ENCODE measurements at regions not wholly inside any gene's neighbourhood (a gene's known extent, or its start where the extent isn't known, plus 50 kb on each side); places are given as distances from the start of the nearest gene placed in this dataset.

DNA sequence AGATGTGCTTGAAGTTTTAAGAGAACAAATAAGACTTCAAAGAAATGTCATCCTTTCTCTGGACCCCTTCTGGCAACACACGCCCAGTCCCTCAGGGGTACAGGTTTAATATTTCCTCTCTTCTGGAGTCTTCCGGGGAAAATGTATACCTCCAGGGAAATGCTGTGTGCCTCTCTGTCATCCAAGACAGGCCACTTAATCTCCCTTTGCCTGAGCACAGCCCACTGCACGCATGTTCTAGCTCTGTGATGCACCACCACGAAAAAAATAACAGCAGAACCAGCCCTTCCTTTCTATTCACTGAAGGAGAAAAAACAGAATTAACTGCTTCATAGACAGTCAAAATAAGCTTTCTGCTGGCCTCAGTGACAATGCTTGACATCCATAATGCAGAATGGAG, 140.1 kb downstream of the RBFOX3 start:
- DNase-seq (ENCODE audit: low read depth), result no peak

DNA sequence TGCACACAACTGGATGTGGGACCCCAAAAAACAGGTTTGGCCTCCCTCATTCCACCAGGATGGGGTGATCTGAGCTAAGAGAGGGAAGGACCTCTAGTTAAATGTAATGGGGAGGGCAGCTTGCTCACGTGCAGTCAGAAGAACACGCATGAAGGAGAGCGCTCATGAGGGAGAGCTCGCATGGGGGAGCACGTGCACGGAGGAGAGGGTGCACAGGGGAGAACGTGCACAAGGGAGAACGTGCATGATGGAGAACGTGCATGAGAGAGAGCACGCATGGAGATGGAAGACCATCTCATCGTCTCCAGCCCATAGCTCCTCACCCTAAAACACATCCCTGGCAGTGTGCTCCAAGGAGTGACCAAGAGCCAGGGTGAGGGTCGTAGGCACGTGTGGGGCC, 141.2 kb downstream of the RBFOX3 start:
- DNase-seq (ENCODE audit: low read depth), result no peak

DNA sequence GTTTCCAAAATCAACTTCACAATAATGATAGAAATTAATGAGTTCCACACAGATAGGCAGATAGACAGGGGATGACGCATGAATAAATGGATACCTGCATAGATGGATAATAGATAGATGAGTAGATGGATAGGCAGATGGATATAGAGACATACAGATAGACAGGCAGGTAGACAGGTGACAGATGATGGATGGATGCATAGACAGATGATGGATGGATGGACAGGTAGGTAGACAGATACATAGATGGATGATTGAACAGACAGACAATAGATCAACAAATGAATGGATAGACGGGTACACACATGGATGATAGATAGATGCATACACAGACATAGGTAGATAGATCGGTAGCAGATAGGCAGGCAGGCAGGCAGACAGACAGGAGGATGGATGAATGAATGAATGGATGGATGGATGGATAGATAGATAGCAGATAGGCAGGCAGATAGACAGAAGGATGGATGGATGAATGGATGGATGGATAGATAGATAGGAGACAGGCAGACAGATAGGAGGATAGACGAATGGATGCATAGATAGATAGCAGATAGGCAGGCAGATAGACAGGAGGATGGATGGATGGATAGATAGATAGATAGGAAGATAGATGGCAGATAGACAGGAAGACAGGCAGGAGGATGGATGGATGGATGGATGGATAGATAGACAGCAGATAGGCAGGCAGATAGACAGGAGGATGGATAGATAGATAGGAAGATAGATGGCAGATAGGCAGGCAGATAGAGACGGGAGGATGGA, 142.5 kb downstream of the RBFOX3 start:
- DNase-seq (ENCODE audit: low read depth), result no peak

DNA sequence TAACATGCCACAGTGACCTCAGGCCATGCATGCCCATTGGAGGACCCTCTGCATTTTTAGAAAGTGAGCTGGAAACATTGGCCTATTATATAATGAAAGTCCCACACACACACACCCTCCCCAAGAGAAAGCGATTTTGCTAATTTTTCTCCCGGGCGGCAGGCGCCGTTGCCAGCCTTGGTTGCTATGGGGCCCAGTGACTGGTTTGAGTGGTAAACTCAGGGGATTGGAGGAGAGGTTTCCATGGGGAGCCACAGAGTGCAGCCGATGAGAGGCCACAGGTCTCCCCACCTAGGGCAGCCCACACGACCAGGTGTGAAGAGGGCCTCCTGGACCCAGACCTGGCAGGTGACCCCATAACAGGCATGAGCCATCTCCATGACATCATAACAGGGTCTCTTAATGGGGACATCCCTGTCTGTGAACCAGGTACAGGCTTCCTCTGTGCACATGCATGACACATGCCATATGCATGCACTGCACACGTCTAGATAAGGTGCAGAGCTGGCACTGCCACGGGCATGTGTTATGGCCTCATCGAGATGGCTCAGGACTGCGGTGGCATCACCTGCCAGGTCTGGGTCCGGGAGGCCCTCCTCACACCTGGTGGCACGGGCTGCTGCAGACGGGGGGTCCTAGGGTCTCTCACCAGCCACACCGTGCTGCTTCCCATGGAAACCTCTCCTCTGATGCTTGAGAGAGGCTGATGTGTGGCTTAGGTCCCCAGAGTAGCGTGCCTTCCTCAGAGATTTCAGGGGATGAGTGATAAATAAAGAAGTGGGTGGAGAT, 144.1 kb downstream of the RBFOX3 start:
- no peak for DNase-seq (ENCODE audit: low read depth)

DNA sequence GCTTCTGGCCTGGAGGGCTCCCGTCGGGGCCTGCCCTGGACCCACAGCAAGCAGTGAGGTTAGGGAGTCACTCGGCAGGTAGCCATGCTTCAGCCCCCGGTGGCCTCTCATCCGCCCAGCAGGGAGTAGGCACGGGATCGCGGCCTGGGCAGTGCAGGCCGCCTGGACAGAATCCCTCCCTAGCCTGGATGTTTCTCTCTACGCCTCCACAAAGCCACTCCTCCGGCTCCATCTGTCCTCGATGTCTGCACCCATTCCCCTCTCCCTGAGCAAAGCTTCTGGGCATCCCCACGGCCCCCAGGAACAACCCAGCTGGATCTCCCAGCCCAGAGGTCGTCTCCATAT, 145.2 kb downstream of the RBFOX3 start:
- DNase-seq (ENCODE audit: low read depth), result no peak

DNA sequence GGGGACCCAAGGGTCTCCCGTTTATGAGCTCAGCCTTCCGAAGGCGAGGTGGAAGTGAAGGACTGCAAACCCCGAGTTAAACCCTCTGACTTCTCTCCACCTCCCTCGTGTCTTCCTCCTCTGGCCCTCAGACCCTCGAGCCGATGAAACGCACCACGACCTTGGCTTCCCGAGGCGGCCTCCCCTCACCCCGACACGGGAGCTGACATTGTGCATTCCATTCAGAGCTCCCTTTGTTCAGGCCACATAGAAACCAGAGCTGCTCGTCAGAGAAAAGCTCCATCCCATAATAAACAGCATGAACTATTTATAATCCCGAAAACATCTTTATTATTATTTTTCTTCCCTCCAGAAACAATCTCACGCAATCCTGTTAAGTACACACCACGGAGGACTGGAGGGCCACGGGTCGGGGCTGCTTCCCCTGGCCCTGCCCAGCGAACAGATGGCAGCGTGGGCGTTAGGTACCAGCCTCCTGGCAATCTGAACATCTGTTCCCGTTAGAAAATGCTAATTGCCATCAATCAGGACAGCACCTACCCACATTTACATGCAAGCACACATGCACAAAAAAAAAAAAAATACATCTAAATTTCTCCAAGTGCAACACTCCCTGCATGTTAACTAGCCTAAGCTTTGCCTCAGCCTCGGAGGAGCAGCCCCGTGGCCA, 145.7 kb downstream of the RBFOX3 start:
- no peak for DNase-seq (ENCODE audit: low read depth)

DNA sequence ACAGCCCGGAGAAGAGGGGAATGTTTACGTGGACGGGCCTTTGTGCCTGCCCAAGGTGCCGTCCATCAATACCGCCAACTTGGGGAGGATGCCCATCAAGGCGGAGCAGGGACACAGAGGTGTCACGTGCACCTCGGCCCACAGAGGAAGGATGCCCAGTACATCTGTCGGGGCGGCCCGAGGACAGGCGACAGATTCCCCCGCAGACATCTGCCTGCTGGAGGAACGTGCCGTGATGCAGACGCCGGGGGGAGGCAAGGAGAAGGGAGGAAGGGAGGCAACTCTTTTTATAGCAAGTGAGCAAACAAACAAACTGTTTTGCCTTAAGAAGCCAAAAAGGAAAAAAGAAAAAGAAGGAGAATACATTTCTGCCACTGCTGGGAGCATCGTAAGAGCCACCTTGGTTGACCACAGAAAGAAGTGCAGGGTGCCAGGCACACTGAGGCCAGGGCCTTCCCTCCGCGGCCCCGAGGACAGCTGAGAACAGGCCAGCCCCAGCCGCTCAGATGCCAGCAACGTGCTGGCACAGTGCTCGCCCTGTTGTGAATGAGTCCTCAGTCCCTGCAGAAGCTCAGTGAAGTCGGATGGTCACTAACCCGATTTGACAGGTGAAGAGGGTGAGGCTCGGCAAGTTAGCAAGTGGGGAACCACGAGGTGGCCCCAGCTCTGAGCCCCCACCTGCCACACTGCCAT, 146.4 kb downstream of the RBFOX3 start:
- no peak for DNase-seq (ENCODE audit: low read depth)

DNA sequence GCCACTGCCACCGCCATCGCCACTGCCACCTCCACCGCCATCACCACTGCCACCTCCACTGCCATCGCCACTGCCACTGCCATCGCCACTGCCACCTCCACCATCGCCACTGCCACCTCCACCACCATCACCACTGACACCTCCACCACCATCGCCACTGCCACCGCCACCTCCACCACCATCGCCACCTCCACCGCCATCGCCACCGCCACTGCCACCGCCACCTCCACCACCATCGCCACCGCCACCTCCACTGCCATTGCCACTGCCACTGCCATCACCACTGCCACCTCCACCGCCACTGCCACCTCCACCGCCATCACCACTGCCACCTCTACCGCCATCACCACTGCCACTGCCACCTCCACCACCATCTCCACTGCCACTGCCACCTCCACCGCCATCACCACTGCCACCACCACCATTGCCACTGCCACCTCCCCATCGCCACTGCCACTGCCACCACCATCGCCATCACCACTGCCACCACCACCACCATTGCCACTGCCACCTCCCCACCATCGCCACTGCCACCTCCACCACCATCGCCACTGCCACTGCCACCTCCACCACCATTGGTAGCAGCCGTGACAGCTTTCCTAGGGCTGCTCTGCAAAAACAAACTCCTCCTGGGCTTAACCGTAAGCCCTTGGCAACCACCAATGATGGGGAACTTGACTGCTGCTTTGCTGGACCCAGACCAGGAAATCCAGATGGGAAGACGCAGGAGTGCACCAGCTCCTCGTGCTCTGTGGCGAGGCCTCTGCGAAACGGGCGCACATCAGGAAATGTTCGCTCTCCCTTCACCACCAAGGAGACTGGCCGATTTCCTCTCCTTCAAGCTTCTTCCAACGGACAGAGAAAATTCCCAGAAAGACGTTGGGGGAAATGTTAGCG, 147.2 kb downstream of the RBFOX3 start:
- no peak for DNase-seq (ENCODE audit: low read depth)

DNA sequence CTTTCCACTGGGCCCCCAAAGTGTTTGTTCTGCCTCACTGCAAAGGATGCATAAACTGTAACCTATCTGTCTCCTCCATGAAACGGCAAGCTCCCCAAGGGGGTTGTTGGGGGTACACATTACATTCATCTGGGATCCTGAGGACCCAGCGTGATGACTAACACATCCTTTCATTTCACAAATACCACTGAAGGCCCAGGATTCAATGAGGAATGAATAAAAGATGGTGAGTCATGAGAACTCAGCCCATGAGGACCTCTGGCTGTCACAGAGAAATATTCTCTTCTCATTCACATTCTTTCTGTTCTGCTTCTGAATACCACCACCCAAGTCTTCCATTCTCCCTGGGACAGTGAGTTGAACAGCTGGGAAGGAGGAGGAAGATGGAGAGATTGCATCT, 149.8 kb downstream of the RBFOX3 start:
- no peak for DNase-seq (ENCODE audit: low read depth)

DNA sequence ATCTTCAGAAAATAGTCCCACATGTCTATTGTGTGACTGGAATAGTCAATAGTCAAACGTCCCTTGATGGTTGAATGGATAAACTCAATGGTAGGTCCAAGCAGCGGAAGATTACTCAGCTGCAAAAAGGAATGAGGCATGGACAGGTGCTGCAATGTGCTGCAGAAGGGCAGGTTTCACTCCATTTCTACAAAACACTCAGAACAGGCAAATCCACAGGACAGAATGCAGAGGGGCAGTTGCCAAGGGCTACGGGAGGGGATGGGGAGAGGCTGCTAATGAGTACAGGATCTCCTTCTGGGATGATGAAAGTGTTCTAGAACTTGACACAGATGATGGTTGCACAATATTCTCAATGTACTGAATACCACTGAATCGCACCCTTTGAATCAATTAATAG, 151.0 kb downstream of the RBFOX3 start:
- DNase-seq (ENCODE audit: low read depth), result no peak

DNA sequence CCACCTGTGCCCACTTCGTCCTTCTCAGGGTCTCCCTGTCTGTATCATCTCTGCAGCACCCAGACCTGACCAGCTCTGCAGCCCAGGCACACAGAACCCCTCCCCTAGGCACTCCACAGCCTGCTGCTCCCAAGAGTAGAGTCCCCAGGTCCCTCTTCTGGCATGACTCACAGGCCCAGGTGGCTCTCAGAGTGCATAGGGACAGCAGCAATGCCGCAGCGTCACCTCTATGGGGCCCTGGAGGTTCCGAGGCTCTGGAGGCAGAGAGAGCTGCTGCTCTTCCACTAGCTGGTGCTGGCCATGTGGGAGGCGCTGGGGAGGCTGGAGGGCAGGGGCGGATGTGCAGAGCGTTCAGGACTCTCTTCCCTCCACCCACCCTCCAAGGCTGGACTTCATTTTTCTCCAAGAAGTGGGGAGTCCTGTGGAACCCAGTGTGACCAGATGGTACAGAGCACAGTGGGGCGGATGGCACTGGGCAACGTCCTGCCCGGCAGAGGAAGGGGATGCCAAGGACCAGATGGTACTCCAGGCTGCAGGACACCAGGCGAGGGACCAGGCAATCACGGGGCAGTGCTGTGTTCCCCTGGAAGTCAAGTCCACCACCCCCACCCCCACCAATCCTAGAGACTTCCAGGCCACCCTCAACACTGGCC, 151.7 kb downstream of the RBFOX3 start:
- no peak for DNase-seq (ENCODE audit: low read depth)

DNA sequence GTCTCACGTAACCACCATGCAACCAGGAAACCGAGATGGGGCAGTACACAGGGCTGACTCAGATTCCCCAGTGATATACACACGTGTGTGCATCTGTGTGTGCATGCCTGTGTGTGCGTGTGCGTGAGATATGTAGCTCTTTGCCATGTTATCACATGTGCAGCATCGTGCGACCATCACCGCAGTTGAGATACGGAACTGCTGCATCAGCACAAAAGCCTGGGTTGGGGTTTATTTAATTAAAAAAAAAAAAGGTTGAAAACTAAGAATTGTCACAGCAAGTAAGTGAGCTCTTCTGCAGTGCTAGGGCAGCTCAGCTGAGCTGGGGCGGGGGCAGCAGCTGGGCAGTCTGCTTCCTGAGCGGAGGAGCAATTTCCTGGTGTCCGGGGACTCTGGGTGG, 152.5 kb downstream of the RBFOX3 start:
- no peak for DNase-seq (ENCODE audit: low read depth)

DNA sequence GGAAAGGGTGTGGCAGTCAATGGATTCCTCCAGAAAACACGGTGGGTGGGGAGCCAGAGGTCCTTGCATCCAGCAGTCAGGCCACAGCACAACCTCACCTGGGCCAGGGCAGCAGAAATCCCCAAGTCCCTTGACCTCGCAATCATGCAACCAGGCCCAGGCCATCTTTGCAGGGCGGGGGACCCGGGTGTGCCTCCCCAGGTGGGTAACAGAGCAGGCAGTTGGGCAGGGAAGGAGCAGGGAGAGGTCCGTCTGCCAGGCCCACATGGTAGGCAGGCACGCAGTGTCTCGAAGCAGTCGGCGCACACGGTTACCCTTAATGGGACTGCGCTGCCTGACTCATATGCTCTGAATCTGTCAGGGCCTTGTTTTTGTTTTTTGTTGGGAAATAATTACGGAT, 153.0 kb downstream of the RBFOX3 start:
- no peak for DNase-seq (ENCODE audit: low read depth)

DNA sequence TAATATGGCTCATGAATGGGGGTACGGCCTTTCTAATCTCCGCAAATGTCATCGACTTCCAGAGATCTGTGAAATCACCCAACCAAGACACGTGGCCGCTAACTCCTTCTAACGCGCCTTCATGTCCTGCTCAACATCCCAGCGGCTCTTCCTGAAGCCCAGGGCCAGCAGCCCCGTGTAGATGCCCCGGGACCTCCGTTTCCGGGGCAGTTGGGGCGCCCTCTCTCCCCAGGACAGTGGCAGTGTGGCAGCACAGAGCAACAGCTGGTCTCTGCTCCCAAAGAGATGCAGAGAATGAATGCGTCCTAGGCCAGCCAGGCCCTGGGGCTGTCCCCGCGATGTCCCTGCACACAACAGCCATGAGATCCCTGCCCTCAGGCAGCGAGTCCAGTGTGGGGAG, 153.5 kb downstream of the RBFOX3 start:
- no peak for DNase-seq (ENCODE audit: low read depth)

DNA sequence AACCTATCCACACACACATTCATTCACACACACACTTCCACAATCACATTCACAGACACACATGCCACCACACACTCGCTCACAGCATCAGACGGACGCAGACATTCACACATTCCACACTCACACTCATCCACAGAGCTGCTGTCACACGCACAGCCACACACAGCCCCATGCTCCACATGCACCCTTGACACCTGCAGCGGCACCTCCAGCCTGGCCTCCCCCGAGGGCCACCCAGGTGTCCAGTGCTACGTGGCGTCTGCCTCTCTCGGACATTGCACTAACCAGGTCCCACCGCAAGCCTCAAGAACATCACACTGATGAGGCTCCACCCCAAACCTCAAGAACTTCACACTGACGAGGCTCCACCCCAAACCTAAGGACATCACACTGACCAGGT, 155.2 kb downstream of the RBFOX3 start:
- no peak for DNase-seq (ENCODE audit: low read depth)

DNA sequence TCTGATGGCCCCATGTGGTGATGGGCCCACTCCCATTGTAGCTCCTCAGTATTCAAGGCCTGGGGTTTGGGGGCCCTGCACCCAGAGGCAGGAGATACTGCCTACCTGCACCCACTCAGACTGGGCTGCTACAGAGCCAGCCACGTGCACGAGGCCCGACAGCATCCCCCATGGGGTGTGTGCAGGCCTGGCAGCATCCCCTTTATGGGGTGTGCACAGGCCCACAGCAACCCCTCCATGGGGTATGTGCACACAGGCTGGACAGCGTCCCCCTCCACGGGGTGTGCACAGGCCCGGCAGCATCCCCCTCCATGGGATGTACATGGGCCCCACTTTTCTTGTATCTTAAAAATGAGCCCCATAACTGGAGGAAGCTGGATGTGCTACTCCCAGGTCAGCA, 156.0 kb downstream of the RBFOX3 start:
- DNase-seq (ENCODE audit: low read depth), result no peak

DNA sequence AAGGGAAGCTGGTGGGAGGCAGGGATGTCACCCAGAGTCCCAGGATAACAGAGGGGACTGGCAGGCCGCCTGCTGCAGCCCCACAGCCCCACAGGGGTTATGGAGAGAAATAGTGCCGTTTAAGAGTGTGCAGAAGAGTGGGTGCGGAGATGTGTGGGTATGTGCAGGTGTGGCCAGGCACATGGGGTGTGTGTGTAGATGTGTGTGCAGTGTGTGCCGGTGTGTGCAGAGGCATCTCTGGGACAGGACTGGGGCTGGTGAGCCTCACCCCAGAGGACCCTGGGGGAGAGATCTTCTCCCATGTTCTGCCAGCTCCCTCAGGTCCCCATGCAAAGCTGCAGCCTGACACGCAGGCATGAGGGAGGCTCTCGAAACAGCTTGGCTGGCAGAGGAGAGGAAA, 157.4 kb downstream of the RBFOX3 start:
- no peak for DNase-seq (ENCODE audit: low read depth)

DNA sequence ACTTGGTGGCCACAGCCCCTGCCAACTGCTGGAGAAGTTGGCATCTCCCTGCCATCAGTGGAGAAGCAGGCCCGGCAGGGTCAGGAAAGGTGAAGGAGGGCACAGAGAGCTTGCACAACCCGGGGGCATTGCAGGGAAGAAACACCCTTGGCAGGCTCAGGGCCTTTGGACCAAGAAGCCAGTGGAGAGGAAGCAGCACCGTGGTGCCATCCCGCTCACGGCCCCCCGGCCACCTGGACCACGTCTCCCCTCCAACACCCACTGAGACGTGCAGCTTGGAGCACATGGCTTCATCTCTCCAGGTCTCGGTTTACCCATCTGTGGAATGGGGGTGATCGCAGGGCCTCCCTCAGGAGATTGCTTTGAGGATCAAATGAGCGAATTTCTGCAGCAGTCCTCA, 158.1 kb downstream of the RBFOX3 start:
- no peak for DNase-seq (ENCODE audit: low read depth)

DNA sequence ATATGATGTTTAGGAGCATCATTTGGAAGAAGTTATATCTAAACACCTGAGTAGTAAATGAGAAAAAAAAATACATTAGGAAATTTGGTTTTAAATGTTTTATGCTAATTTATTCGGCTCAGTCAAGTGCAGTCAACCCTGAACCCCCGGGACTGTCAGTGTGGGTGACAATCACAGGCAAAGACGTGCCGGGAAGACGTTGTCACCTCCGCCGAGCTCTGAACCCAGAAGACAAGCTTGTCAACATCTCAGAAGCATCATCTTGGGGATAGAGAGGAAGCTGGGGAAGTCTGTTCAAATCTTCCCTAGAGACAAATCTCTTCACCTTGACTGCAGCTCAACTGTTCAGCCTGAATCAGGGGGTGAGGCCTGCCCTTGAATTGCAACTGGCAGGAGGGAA, 159.7 kb downstream of the RBFOX3 start:
- DNase-seq (ENCODE audit: low read depth), result no peak

DNA sequence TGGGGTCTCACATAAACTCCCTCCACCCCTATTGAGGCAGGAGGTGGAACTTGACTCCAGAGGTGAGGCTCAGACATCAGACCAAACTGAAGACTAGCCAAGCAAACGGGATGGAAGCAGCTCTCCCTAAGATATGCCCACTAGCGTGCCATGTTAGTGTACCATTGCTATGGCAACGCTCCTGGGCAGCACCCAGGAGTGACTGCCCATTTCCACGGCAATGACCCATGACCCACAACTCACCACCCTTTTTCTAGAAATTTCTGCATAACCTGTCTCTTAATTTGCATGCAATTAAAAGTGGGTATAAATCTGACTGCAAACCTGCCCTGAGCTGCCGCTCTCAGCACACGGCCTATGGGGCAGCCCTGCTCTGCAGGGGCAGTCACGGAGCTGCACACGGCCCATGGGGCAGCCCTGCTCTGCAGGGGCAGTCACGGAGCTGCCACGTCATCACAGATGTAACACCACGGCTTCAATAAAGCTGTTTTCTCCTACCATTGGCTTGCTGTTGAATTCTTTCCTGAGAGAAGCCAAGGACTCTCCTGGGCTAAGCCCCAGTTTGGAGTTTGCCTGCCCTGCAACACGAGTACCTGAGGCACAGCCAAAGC, 164.3 kb downstream of the RBFOX3 start:
- no peak for DNase-seq (ENCODE audit: low read depth)

DNA sequence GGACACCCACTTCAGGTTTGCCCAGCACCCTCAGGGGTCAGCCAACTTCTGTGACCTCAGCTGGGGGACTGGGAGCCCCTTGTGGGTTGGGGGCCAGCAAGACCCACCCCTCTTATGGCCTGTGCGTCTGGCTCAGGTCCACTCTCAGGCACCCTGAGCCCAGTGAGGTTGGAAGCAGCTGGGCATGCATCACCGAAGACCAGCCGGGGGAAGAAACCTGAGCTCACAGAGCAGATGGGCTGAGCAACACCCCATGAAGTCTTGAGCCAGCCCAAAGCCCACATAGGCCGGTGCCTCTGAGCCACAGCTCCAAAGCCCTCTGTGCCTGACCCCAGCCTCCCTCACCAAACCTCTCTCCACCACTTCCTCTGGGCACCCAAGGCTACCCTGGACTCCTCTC, 166.7 kb downstream of the RBFOX3 start:
- no peak for DNase-seq (ENCODE audit: low read depth)
